HepG2 (cell line): ENCODE measurements at regions not wholly inside any gene's neighbourhood (a gene's known extent, or its start where the extent isn't known, plus 50 kb on each side); places are given as distances from the start of the nearest gene placed in this dataset.

Experiments
- ATAC-seq: fragments of 200-7000 bp; cut with Tn5 transposase; 3 replicates; pipeline ENCODE4 v1.9.1; 2020; ENCODE audit warnings: mild to moderate bottlenecking, moderate library complexity
- BruUV-seq: library from RNA; stranded (reverse); fragments of 400-500 nt; replicated peaks from 2 replicates; lab custom pipeline; 2021; lab: Mats Ljungman, UMichigan
- CTCF ChIA-PET: fragments of 300-600 bp; formaldehyde crosslinking; extraction: SDS; loops from one replicate; lab custom pipeline; 2021; ENCODE audit warnings: low total read pairs, inconsistent platforms, low intra/inter-chr PET ratio; lab: Yijun Ruan, JAX
- POLR2A ChIA-PET: fragments of 350-600 bp; sonication (Branson Sonifier 250); formaldehyde crosslinking; loops from one replicate; lab custom pipeline; 2020; ENCODE audit warnings: antibody characterized with exemption, inconsistent platforms; lab: Yijun Ruan, JAX
- DNase-seq: peaks from one replicate; pipeline ENCODE4 v3.0.0-alpha.2; 2015; ENCODE audit warnings: low spot score
- FAIRE-seq: peaks from 3 replicates; lab custom pipeline; 2011; peaks lifted over from hg19 to GRCh38; lab: Jason Lieb, UNC
- H2AFZ ChIP-seq: one replicate; pipeline ENCODE4 v1.6.1; 2011; ENCODE audit warnings: low read length, inconsistent platforms
- H3K27ac ChIP-seq: fragments of 300-600 bp; 3 replicates; pipeline ENCODE4 v1.8.0; 2011; ENCODE audit warnings: mixed run types, mild to moderate bottlenecking, mixed read lengths, low read length, inconsistent platforms; ENCODE audit not compliant: insufficient read depth; ENCODE audit errors: extremely low read length
- H3K27me3 ChIP-seq, 2 experiments: fragments of 200-600 bp in 1 of 2; 2 replicates in 1 of 2; 3 replicates in 1 of 2; pipeline versions ENCODE4 v1.6.0 to v1.8.0; 2011; ENCODE audit warnings: low read length in 2 of 2, mild to moderate bottlenecking in 2 of 2, moderate library complexity in 2 of 2, inconsistent platforms in 1 of 2; ENCODE audit not compliant: insufficient read depth in 2 of 2, control insufficient read depth in 1 of 2
- H3K36me3 ChIP-seq, 2 experiments: fragments of 200-600 bp in 1 of 2; replicated peaks in 1 of 2; 2 replicates in 1 of 2; 3 replicates in 1 of 2; pipeline versions ENCODE4 v1.5.1 to v1.8.0; 2011; ENCODE audit warnings: low read length in 2 of 2, inconsistent platforms in 1 of 2; ENCODE audit not compliant: insufficient read depth in 2 of 2, control insufficient read depth in 1 of 2
- H3K4me1 ChIP-seq: 2 replicates; pipeline ENCODE4 v1.5.1; 2012; ENCODE audit warnings: low read length, inconsistent platforms; ENCODE audit not compliant: insufficient read depth
- H3K4me2 ChIP-seq: 2 replicates; pipeline ENCODE4 v1.6.0; 2011; ENCODE audit warnings: low read depth, low read length, inconsistent platforms
- H3K4me3 ChIP-seq, 3 experiments: fragments of 200-600 bp in 1 of 3; sonication (generic), shearing (Covaris generic) in 1 of 3; replicated peaks in 1 of 3; 2 replicates each; pipeline ENCODE4 v1.5.1; 2011 to 2016; ENCODE audit warnings: low read length in 3 of 3, inconsistent platforms in 2 of 3, low read depth in 2 of 3, mild to moderate bottlenecking in 2 of 3, control low read depth in 1 of 3, mixed read lengths in 1 of 3; ENCODE audit not compliant: insufficient read depth in 1 of 3
- H3K79me2 ChIP-seq: one replicate; pipeline ENCODE4 v1.6.1; 2011; ENCODE audit warnings: low read length, inconsistent platforms; ENCODE audit not compliant: insufficient read depth
- H3K9ac ChIP-seq: 2 replicates; pipeline ENCODE4 v1.6.0; 2011; ENCODE audit warnings: mild to moderate bottlenecking, low read depth, low read length, inconsistent platforms; ENCODE audit not compliant: insufficient read depth
- H3K9me3 ChIP-seq: 2 replicates; pipeline ENCODE4 v1.5.1; 2012; ENCODE audit warnings: mild to moderate bottlenecking, low read length
- H4K20me1 ChIP-seq: 2 replicates; pipeline ENCODE4 v1.6.0; 2011; ENCODE audit warnings: inconsistent platforms, mild to moderate bottlenecking, low read length, moderate library complexity; ENCODE audit not compliant: insufficient read depth
- MTERF4 ChIP-seq: sonication (generic); formaldehyde crosslinking; IDR thresholded peaks from 2 replicates; pipeline ENCODE4 v1.8.0; 2023; ENCODE audit warnings: mild to moderate bottlenecking, missing genetic modification reagents
- RFX3 ChIP-seq: IDR thresholded peaks from 2 replicates; pipeline ENCODE4 v1.6.1; 2016; ENCODE audit warnings: missing biosample characterization, missing genetic modification reagents
- ZNF282 ChIP-seq: fragments of 450-650 bp; IDR thresholded peaks from 2 replicates; pipeline ENCODE4 v1.6.1; 2018; ENCODE audit not compliant: partially characterized antibody
- ZNF501 ChIP-seq: sonication (generic); formaldehyde crosslinking; IDR thresholded peaks from 2 replicates; pipeline ENCODE4 v1.5.1; 2020; ENCODE audit warnings: mild to moderate bottlenecking, moderate library complexity, missing genetic modification reagents
- WGBS: methylation state at CpG from one replicate; pipeline ENCODE4 v1.1.6; 2017; ENCODE audit warnings: low lambda C conversion rate; 5-methylcytosine and 5-hydroxymethylcytosine counted together
- in situ Hi-C: cut with HindIII; loops from 2 replicates; pipeline ENCODE4 v1.10.0; 2017; ENCODE audit warnings: low pct_unique_long_range_greater_than_20kb; ENCODE audit not compliant: extremely low pct_ligation_motif_present
- intact Hi-C: fragments of 100-400 bp; cut with micrococcal nuclease; formaldehyde crosslinking; loops from one replicate; pipeline ENCODE4 v1.10.0; 2022; ENCODE audit not compliant: unreplicated experiment

DNA sequence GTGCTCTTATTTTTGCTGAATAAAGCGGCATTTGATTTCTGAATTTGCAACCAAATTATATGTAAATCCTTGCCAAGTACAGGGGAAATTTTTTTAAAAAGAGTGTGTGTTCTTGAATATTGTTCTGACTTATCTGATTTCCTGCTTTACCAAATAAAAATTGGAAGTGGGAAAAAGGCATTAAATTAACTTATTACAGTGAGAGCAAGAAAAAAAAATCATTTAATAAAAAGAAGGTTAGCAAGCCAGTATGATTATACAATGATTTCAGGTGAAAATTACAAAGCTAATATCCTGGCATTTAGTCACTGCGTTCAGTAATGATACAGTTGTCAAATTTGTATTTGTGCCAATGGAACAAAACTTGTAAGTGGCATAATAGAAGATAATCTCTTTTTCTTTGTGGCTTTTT lies 82.1 kb upstream of the PPARA start (continued):
- TF ChIP-seq MTERF4, result no peak
- no peak for TF ChIP-seq RFX3 (CRISPR knock-in tag)
- TF ChIP-seq ZNF282, result no peak

- Histone ChIP-seq H3K4me2 (no peak overlapping the region), H3K27me3 (peaks cover 4 to 85% of the 10 kb centered on the region in 2 experiments), H2AFZ (no peak overlapping the region), H3K4me3 (no peak overlapping the region), H3K27ac (no peak overlapping the region), H3K4me1 (no peaks in the 10 kb centered on the region), H3K9ac (no peak overlapping the region), H3K79me2 (no peaks in the 10 kb centered on the region), H3K36me3 (no peaks in the 10 kb centered on the region), H4K20me1 (no peaks in the 10 kb centered on the region), H3K9me3 (no peaks in the 10 kb centered on the region)
- ChIA-PET CTCF (no interaction called here), POLR2A (no interaction called here)
- in situ Hi-C loops, result no loop called here
- FAIRE-seq (no peak), DNase-seq (no peak), ATAC-seq (no peak)
- no TSS peak for BruUV-seq
- TF ChIP-seq ZNF501 (CRISPR knock-in tag), result no peak
- intact Hi-C loops, result no loop called here
- WGBS, result 29% methylated on average over 14 of the region's 14 CpGs
These were observed 81.5 kb upstream of the PPARA start for GRCh38 chr22:46068593-46069491.
